Astrocyte (in vitro differentiated cells and primary cell): ENCODE measurements at regions not wholly inside any gene's neighbourhood (a gene's known extent, or its start where the extent isn't known, plus 50 kb on each side); places are given as distances from the start of the nearest gene placed in this dataset.

Experiments
- DNase-seq: peaks from one replicate; pipeline ENCODE4 v3.0.0-alpha.2; 2010; ENCODE audit warnings: low read depth
- FAIRE-seq: peaks from 2 replicates; lab custom pipeline; 2011; peaks lifted over from hg19 to GRCh38; lab: Jason Lieb, UNC
- H2AFZ ChIP-seq: 2 replicates; pipeline ENCODE4 v1.6.0; 2012; ENCODE audit warnings: low read depth, low read length, inconsistent platforms
- H3K27ac ChIP-seq: 2 replicates; pipeline ENCODE4 v1.5.1; 2011; ENCODE audit warnings: low read depth, low read length, inconsistent platforms
- H3K27me3 ChIP-seq: 2 replicates; pipeline ENCODE4 v1.6.0; 2011; ENCODE audit warnings: low read length, inconsistent platforms; ENCODE audit not compliant: insufficient read depth
- H3K36me3 ChIP-seq: 2 replicates; pipeline ENCODE4 v1.5.1; 2011; ENCODE audit warnings: low read length, inconsistent platforms; ENCODE audit not compliant: insufficient read depth
- H3K4me1 ChIP-seq: 2 replicates; pipeline ENCODE4 v1.5.1; 2011; ENCODE audit warnings: low read length, inconsistent platforms; ENCODE audit not compliant: insufficient read depth
- H3K4me2 ChIP-seq: 2 replicates; pipeline ENCODE4 v1.6.0; 2012; ENCODE audit warnings: low read length, inconsistent platforms
- H3K4me3 ChIP-seq: 2 replicates; pipeline ENCODE4 v1.5.1; 2011; ENCODE audit warnings: low read depth, mild to moderate bottlenecking, low read length, inconsistent platforms; ENCODE audit not compliant: insufficient read depth
- H3K79me2 ChIP-seq: 2 replicates; pipeline ENCODE4 v1.6.0; 2012; ENCODE audit warnings: mild to moderate bottlenecking, low read length, inconsistent platforms; ENCODE audit not compliant: insufficient read depth
- H3K9ac ChIP-seq: 2 replicates; pipeline ENCODE4 v1.6.0; 2012; ENCODE audit warnings: mild to moderate bottlenecking, low read length, inconsistent platforms
- H3K9me3 ChIP-seq: 2 replicates; pipeline ENCODE4 v1.5.1; 2012; ENCODE audit warnings: low read depth, mild to moderate bottlenecking, low read length, inconsistent platforms; ENCODE audit not compliant: insufficient read depth
- H4K20me1 ChIP-seq: 2 replicates; pipeline ENCODE4 v1.6.0; 2012; ENCODE audit warnings: low read length, inconsistent platforms; ENCODE audit not compliant: insufficient read depth
- H3K27ac Mint-ChIP-seq: one replicate; pipeline ENCODE4 v1.8.0; 2021; ENCODE audit warnings: mild to moderate bottlenecking, mixed read lengths; ENCODE audit not compliant: unreplicated experiment
- H3K27me3 Mint-ChIP-seq: one replicate; pipeline ENCODE4 v1.8.0; 2021; ENCODE audit warnings: low read depth, mixed read lengths; ENCODE audit not compliant: unreplicated experiment
- H3K36me3 Mint-ChIP-seq: one replicate; pipeline ENCODE4 v1.8.0; 2021; ENCODE audit warnings: low read depth, mixed read lengths; ENCODE audit not compliant: unreplicated experiment
- H3K4me1 Mint-ChIP-seq: one replicate; pipeline ENCODE4 v1.8.0; 2021; ENCODE audit warnings: low read depth, mixed read lengths; ENCODE audit not compliant: unreplicated experiment
- H3K4me3 Mint-ChIP-seq: one replicate; pipeline ENCODE4 v1.8.0; 2021; ENCODE audit warnings: mild to moderate bottlenecking, moderate library complexity, mixed read lengths; ENCODE audit not compliant: unreplicated experiment
- H3K9me3 Mint-ChIP-seq: one replicate; pipeline ENCODE4 v1.8.0; 2021; ENCODE audit warnings: mild to moderate bottlenecking, mixed read lengths; ENCODE audit not compliant: unreplicated experiment
- EZH2 ChIP-seq: IDR thresholded peaks from 2 replicates; pipeline ENCODE4 v1.6.1; 2012; ENCODE audit warnings: mild to moderate bottlenecking, low read length, inconsistent platforms; ENCODE audit not compliant: insufficient read depth
- TF ChIP-seq, protein P1 (sequence below): IDR thresholded peaks from 2 replicates; pipeline ENCODE4 v1.5.1; 2011; ENCODE audit warnings: low read depth, mild to moderate bottlenecking, inconsistent platforms, low read length, moderate library complexity; ENCODE audit not compliant: insufficient read depth

DNA sequence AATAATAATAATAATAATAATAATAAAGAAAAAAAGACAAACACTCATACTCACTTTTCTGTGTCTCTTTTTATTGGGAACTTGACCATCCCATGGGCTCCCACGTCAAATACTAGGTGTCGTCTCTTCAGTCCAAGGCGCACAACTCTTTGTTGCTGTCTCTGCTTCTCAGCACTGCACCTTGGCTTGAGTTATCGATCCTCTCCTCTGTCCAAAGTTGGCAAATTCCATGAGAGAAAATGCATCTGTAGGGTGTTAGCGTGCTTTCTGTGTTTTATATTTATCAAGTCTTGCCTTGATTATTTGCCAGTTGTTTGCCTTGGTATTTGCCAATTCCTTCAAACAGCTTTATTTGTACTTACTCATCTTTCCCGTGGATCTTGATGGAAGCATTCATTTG lies 653.7 kb downstream of the CDH18 start:
- Histone ChIP-seq H3K9me3 (no peaks in the 10 kb centered on the region), H3K36me3 (no peaks in the 10 kb centered on the region), H3K4me3 (no peak overlapping the region), H4K20me1 (no peaks in the 10 kb centered on the region), H3K4me1 (no peaks in the 10 kb centered on the region), H3K4me2 (no peak overlapping the region), H3K9ac (no peak overlapping the region), H3K27ac (no peak overlapping the region), H3K27me3 (no peaks in the 10 kb centered on the region), H3K79me2 (no peaks in the 10 kb centered on the region), H2AFZ (no peak overlapping the region)
- no peaks in the 10 kb centered on the region for H3K9me3 Mint-ChIP-seq
- H3K4me1 Mint-ChIP-seq, result no peaks in the 10 kb centered on the region
- H3K4me3 Mint-ChIP-seq, result no peak overlapping the region
- FAIRE-seq (no peak), DNase-seq (no peak)
- H3K36me3 Mint-ChIP-seq, result no peaks in the 10 kb centered on the region
- H3K27me3 Mint-ChIP-seq, result no peaks in the 10 kb centered on the region
- no peak overlapping the region for H3K27ac Mint-ChIP-seq
- TF ChIP-seq, protein P1, sequence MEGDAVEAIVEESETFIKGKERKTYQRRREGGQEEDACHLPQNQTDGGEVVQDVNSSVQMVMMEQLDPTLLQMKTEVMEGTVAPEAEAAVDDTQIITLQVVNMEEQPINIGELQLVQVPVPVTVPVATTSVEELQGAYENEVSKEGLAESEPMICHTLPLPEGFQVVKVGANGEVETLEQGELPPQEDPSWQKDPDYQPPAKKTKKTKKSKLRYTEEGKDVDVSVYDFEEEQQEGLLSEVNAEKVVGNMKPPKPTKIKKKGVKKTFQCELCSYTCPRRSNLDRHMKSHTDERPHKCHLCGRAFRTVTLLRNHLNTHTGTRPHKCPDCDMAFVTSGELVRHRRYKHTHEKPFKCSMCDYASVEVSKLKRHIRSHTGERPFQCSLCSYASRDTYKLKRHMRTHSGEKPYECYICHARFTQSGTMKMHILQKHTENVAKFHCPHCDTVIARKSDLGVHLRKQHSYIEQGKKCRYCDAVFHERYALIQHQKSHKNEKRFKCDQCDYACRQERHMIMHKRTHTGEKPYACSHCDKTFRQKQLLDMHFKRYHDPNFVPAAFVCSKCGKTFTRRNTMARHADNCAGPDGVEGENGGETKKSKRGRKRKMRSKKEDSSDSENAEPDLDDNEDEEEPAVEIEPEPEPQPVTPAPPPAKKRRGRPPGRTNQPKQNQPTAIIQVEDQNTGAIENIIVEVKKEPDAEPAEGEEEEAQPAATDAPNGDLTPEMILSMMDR, result no peak
- TF ChIP-seq EZH2, result no peak

DNA sequence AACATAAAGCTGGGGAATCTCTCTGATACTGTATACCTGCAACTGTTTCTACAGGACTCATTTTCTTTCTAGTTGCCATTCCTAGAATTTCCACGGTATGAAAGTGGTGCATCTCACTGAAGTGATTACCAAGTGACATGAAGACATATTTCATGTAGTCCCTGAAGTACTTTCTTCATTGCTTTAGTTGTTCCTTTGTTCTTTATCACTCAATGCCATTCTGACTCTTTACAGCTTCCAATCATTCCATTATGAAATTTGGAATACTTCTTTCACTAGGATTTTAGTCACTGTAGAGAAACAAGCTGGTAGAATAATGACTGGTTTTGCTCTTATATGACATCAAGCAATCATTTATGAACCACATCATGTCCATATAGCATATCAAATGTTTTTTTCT lies 645.1 kb downstream of the CDH18 start:
- Histone ChIP-seq H3K9ac (no peak overlapping the region), H3K9me3 (no peaks in the 10 kb centered on the region), H3K27me3 (no peaks in the 10 kb centered on the region), H3K27ac (no peak overlapping the region), H4K20me1 (no peaks in the 10 kb centered on the region), H3K79me2 (no peaks in the 10 kb centered on the region), H2AFZ (no peak overlapping the region), H3K4me3 (no peak overlapping the region), H3K36me3 (no peaks in the 10 kb centered on the region), H3K4me1 (no peaks in the 10 kb centered on the region), H3K4me2 (no peak overlapping the region)
- FAIRE-seq, result no peak
- TF ChIP-seq EZH2, result no peak
- TF ChIP-seq, protein P1, result no peak
- H3K36me3 Mint-ChIP-seq, result no peaks in the 10 kb centered on the region
- no peaks in the 10 kb centered on the region for H3K27me3 Mint-ChIP-seq
- no peak for DNase-seq
- no peak overlapping the region for H3K27ac Mint-ChIP-seq
- H3K4me3 Mint-ChIP-seq, result no peak overlapping the region
- H3K9me3 Mint-ChIP-seq, result peaks cover 3% of the 10 kb centered on the region
- H3K4me1 Mint-ChIP-seq, result no peaks in the 10 kb centered on the region

DNA sequence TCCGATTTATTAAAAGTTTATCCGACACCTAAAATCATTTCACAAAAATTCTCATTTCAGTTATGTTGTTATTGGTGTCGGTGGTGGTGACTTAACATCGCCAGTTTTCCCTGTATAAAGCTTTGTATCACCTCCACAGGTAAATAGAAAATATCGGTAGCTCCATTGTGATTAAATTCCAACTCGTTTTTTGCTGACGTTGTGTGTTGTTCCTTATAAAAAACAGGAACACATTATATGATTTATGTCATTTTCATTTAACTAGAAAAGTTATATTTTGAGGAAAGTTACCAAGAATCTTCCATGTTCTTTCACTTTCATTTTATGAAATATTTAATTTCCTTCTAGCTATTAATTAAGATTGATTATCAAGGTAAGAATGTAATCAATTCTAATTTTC lies 635.9 kb downstream of the CDH18 start:
- H3K27ac Mint-ChIP-seq, result no peak overlapping the region
- Histone ChIP-seq H3K36me3 (no peaks in the 10 kb centered on the region), H4K20me1 (no peaks in the 10 kb centered on the region), H3K4me1 (no peaks in the 10 kb centered on the region), H3K27ac (no peak overlapping the region), H3K4me2 (no peak overlapping the region), H2AFZ (no peak overlapping the region), H3K9ac (no peak overlapping the region), H3K4me3 (no peak overlapping the region), H3K27me3 (no peaks in the 10 kb centered on the region), H3K79me2 (no peaks in the 10 kb centered on the region), H3K9me3 (no peaks in the 10 kb centered on the region)
- H3K27me3 Mint-ChIP-seq, result no peaks in the 10 kb centered on the region
- H3K36me3 Mint-ChIP-seq, result no peaks in the 10 kb centered on the region
- no peak overlapping the region for H3K4me3 Mint-ChIP-seq
- FAIRE-seq, result no peak
- no peaks in the 10 kb centered on the region for H3K9me3 Mint-ChIP-seq
- no peaks in the 10 kb centered on the region for H3K4me1 Mint-ChIP-seq
- DNase-seq, result no peak
- no peak for TF ChIP-seq EZH2
- TF ChIP-seq, protein P1, result no peak
